Activated CD8-positive, alpha-beta T cell treated with anti-CD3 and anti-CD28 coated beads for 36 hours (primary cell): ENCODE measurements at regions not wholly inside any gene's neighbourhood (a gene's known extent, or its start where the extent isn't known, plus 50 kb on each side); places are given as distances from the start of the nearest gene placed in this dataset.

Experiments
- ATAC-seq: fragments of 200-7000 bp; cut with Tn5 transposase; one replicate; pipeline ENCODE4 v1.10.0; 2021; ENCODE audit warnings: mild to moderate bottlenecking, moderate library complexity
- CTCF ChIA-PET: fragments of 350-600 bp; sonication (Branson Sonifier 250); formaldehyde crosslinking; loops from one replicate; lab custom pipeline; 2021; ENCODE audit warnings: antibody characterized with exemption; lab: Charles Lee
- POLR2A ChIA-PET: fragments of 350-600 bp; sonication (Branson Sonifier 250); formaldehyde crosslinking; loops from one replicate; lab custom pipeline; 2021; ENCODE audit warnings: antibody characterized with exemption; lab: Charles Lee
- DNase-seq: peaks from one replicate; pipeline ENCODE4 v3.0.0-alpha.2; 2020
- H3K27ac Mint-ChIP-seq: one replicate; pipeline ENCODE4 v1.8.0; 2021; ENCODE audit warnings: mild to moderate bottlenecking, mixed read lengths
- H3K27me3 Mint-ChIP-seq: one replicate; pipeline ENCODE4 v1.8.0; 2021; ENCODE audit warnings: mixed read lengths
- H3K36me3 Mint-ChIP-seq: one replicate; pipeline ENCODE4 v1.8.0; 2021; ENCODE audit warnings: low read depth, mixed read lengths
- H3K4me1 Mint-ChIP-seq: one replicate; pipeline ENCODE4 v1.8.0; 2021; ENCODE audit warnings: low read depth, mixed read lengths
- H3K4me3 Mint-ChIP-seq: one replicate; pipeline ENCODE4 v1.8.0; 2021; ENCODE audit warnings: mild to moderate bottlenecking, moderate library complexity, mixed read lengths
- H3K9me3 Mint-ChIP-seq: one replicate; pipeline ENCODE4 v1.8.0; 2021; ENCODE audit warnings: mixed read lengths
- CTCF ChIP-seq: fragments of 200-600 bp; IDR thresholded peaks from one replicate; pipeline ENCODE4 v1.8.0; 2022; ENCODE audit warnings: antibody characterized with exemption, mild to moderate bottlenecking
- intact Hi-C: fragments of 100-400 bp; cut with micrococcal nuclease; formaldehyde crosslinking; loops from one replicate; pipeline ENCODE4 v1.10.0; 2022

GRCh38 chr22:19610518-19611253, 86.5 kb upstream of the CLDN5 start:
- ChIA-PET CTCF (no interaction called here), POLR2A (interaction anchor here (1.0 kb wide), 1 partner anchor 11 kb away, joined by 4 read pairs; no protein-coding TSS in a partner anchor)
- H3K4me1 Mint-ChIP-seq, result peaks cover 34% of the 10 kb centered on the region
- no peak overlapping the region for H3K4me3 Mint-ChIP-seq
- H3K9me3 Mint-ChIP-seq, result no peaks in the 10 kb centered on the region
- peak; percentile 79 for ATAC-seq
- peak overlapping the region; percentile 12 for H3K27ac Mint-ChIP-seq
- no peaks in the 10 kb centered on the region for H3K36me3 Mint-ChIP-seq
- peak; percentile 66 for DNase-seq
- no peak for TF ChIP-seq CTCF
- H3K27me3 Mint-ChIP-seq, result no peaks in the 10 kb centered on the region
- intact Hi-C loops, result loop anchor here (10.0 kb wide), 1 partner anchor 86 kb away; the partner anchor contains the start of gene CLDN5

GRCh38 chr22:19611590-19611989, 87.4 kb upstream of the CLDN5 start:
- DNase-seq, result no peak
- TF ChIP-seq CTCF, result no peak
- no peak for ATAC-seq
- Mint-ChIP-seq H3K9me3 (no peaks in the 10 kb centered on the region), H3K4me1 (peaks cover 34% of the 10 kb centered on the region), H3K36me3 (no peaks in the 10 kb centered on the region), H3K27ac (no peak overlapping the region), H3K4me3 (no peak overlapping the region), H3K27me3 (no peaks in the 10 kb centered on the region)
- intact Hi-C loops, result loop anchor here (10.0 kb wide), 1 partner anchor 87 kb away; the partner anchor contains the start of gene CLDN5
- POLR2A ChIA-PET, result interaction anchor here (1.0 kb wide), 1 partner anchor 10 kb away, joined by 4 read pairs; no protein-coding TSS in a partner anchor
- CTCF ChIA-PET, result no interaction called here

- CTCF ChIA-PET, result no interaction called here
- ATAC-seq (no peak), DNase-seq (no peak)
- no peaks in the 10 kb centered on the region for H3K27me3 Mint-ChIP-seq
- no peaks in the 10 kb centered on the region for H3K9me3 Mint-ChIP-seq
- no peaks in the 10 kb centered on the region for H3K36me3 Mint-ChIP-seq
- intact Hi-C loops, result loop anchor here (10.0 kb wide), 1 partner anchor 88 kb away; the partner anchor contains the start of gene CLDN5
- H3K4me1 Mint-ChIP-seq, result peaks cover 24% of the 10 kb centered on the region
- no peak for TF ChIP-seq CTCF
- POLR2A ChIA-PET, result no interaction called here
- no peak overlapping the region for H3K4me3 Mint-ChIP-seq
- no peak overlapping the region for H3K27ac Mint-ChIP-seq
These were observed 88.8 kb upstream of the CLDN5 start for GRCh38 chr22:19612866-19613572.

- H3K9me3 Mint-ChIP-seq, result no peaks in the 10 kb centered on the region
- no peak for TF ChIP-seq CTCF
- CTCF ChIA-PET, result no interaction called here
- no peaks in the 10 kb centered on the region for H3K27me3 Mint-ChIP-seq
- H3K4me1 Mint-ChIP-seq, result peaks cover 26% of the 10 kb centered on the region
- POLR2A ChIA-PET, result no interaction called here
- H3K27ac Mint-ChIP-seq, result no peak overlapping the region
- no peak overlapping the region for H3K4me3 Mint-ChIP-seq
- ATAC-seq (no peak), DNase-seq (no peak)
- intact Hi-C loops, result loop anchor here (10.0 kb wide), 1 partner anchor 90 kb away; the partner anchor contains the start of gene CLDN5
- no peaks in the 10 kb centered on the region for H3K36me3 Mint-ChIP-seq
These were observed 90.3 kb upstream of the CLDN5 start for GRCh38 chr22:19614536-19614863.

GRCh38 chr22:19615001-19615461, 90.8 kb upstream of the CLDN5 start:
- intact Hi-C loops, result loop anchor here (10.0 kb wide), 1 partner anchor 90 kb away; the partner anchor contains the start of gene CLDN5
- POLR2A ChIA-PET, result no interaction called here
- H3K4me1 Mint-ChIP-seq, result peaks cover 28% of the 10 kb centered on the region

More at GRCh38 chr22:19615001-19615461, 90.8 kb upstream of the CLDN5 start:
- CTCF ChIA-PET, result no interaction called here
- DNase-seq, result no peak
- TF ChIP-seq CTCF, result no peak
- H3K4me3 Mint-ChIP-seq, result no peak overlapping the region
- ATAC-seq, result no peak
- no peaks in the 10 kb centered on the region for H3K9me3 Mint-ChIP-seq
- H3K27ac Mint-ChIP-seq, result no peak overlapping the region
- no peaks in the 10 kb centered on the region for H3K36me3 Mint-ChIP-seq
- no peaks in the 10 kb centered on the region for H3K27me3 Mint-ChIP-seq
